Duodenal mucosa (tissue), 2 donors: ENCODE measurements at regions not wholly inside any gene's neighbourhood (a gene's known extent, or its start where the extent isn't known, plus 50 kb on each side); places are given as distances from the start of the nearest gene placed in this dataset.

Source experiments
- H3K27ac ChIP-seq: one replicate; pipeline ENCODE4 v1.7.0; 2013; ENCODE audit warnings: low read depth, low read length
- H3K27me3 ChIP-seq, 2 donors: one replicate each; pipeline ENCODE4 v1.7.0; 2013; ENCODE audit warnings: low read length in 2 of 2, control low read depth in 1 of 2; ENCODE audit not compliant: insufficient read depth in 2 of 2, control insufficient read depth in 1 of 2
- H3K36me3 ChIP-seq, 2 donors: one replicate each; pipeline ENCODE4 v1.7.0; 2013; ENCODE audit warnings: low read length in 2 of 2, control low read depth in 1 of 2; ENCODE audit not compliant: insufficient read depth in 2 of 2, control insufficient read depth in 1 of 2
- H3K4me1 ChIP-seq, 2 donors: one replicate each; pipeline ENCODE4 v1.7.0; 2013; ENCODE audit warnings: low read length in 2 of 2, control low read depth in 1 of 2; ENCODE audit not compliant: insufficient read depth in 2 of 2, control insufficient read depth in 1 of 2
- H3K4me3 ChIP-seq, 2 donors: one replicate each; pipeline ENCODE4 v1.7.0; 2013; ENCODE audit warnings: low read length in 2 of 2, low read depth in 1 of 2
- H3K9ac ChIP-seq, 2 donors: one replicate each; pipeline ENCODE4 v1.7.0; 2013; ENCODE audit warnings: low read length in 2 of 2, low read depth in 1 of 2
- H3K9me3 ChIP-seq, 2 donors: one replicate each; pipeline ENCODE4 v1.7.0; 2013; ENCODE audit warnings: low read length in 2 of 2, control low read depth in 1 of 2; ENCODE audit not compliant: control insufficient read depth in 1 of 2

DNA sequence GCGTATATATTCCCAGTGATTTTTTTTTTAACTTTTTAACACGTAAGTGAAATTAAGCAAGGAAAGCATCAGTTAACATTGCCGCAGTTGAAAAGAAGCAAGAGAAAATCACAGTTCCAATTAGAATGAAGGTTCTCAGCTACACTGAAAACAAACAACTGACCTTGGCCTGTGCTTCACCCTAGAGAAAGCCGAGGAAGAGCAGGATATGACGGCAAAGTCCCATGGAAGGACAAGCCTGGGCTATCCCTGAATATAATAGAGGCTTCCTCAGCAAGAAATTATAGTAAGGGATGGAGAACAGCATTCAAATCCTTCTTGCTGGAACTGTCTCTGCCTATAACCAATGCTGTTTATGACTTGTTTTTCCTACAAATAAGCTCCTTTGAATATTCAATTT lies 83.0 kb upstream of the INHBA start:
- no peaks in the 10 kb centered on the region for H3K4me1 ChIP-seq
- H3K27me3 ChIP-seq: no peaks in the 10 kb centered on the region
- no peaks in the 10 kb centered on the region for H3K9me3 ChIP-seq
- no peak overlapping the region for H3K27ac ChIP-seq
- H3K9ac ChIP-seq: no peak overlapping the region
- no peaks in the 10 kb centered on the region for H3K36me3 ChIP-seq
- H3K4me3 ChIP-seq: no peak overlapping the region

DNA sequence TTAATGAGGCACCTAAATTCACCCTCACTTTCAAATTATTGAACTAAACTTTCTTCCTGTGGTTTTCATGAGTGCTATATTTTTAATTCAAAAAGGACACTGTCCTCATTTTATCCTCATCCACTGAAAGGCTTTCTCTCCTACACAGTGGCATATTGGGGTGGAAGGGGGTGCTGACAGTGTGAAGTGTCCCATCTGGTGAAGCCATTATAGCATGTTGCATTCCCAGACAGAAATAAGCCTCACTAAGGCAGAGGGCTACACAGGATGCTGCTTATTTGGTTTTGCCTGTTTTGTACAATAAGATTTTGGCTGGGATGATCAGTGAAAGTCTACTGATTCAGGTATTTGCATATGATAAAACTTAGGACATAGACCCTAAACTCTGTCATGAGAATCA lies 82.4 kb upstream of the INHBA start:
- Histone ChIP-seq H3K4me3 (no peak overlapping the region), H3K27ac (no peak overlapping the region), H3K9me3 (no peaks in the 10 kb centered on the region), H3K4me1 (no peaks in the 10 kb centered on the region), H3K36me3 (no peaks in the 10 kb centered on the region), H3K27me3 (no peaks in the 10 kb centered on the region), H3K9ac (no peak overlapping the region)

- H3K4me1 ChIP-seq: no peaks in the 10 kb centered on the region
- H3K4me3 ChIP-seq: no peak overlapping the region
- no peaks in the 10 kb centered on the region for H3K9me3 ChIP-seq
- no peaks in the 10 kb centered on the region for H3K36me3 ChIP-seq
- no peaks in the 10 kb centered on the region for H3K27me3 ChIP-seq
- H3K9ac ChIP-seq: no peak overlapping the region
- H3K27ac ChIP-seq: no peak overlapping the region
Observed at GRCh38 chr7:41779918-41780317, 77.0 kb upstream of the INHBA start.

- Histone ChIP-seq H3K27me3 (no peaks in the 10 kb centered on the region), H3K36me3 (no peaks in the 10 kb centered on the region), H3K4me3 (no peak overlapping the region), H3K9ac (no peak overlapping the region), H3K4me1 (no peaks in the 10 kb centered on the region), H3K9me3 (no peaks in the 10 kb centered on the region), H3K27ac (no peak overlapping the region)
Observed at GRCh38 chr7:41777894-41778596, 75.2 kb upstream of the INHBA start.

DNA sequence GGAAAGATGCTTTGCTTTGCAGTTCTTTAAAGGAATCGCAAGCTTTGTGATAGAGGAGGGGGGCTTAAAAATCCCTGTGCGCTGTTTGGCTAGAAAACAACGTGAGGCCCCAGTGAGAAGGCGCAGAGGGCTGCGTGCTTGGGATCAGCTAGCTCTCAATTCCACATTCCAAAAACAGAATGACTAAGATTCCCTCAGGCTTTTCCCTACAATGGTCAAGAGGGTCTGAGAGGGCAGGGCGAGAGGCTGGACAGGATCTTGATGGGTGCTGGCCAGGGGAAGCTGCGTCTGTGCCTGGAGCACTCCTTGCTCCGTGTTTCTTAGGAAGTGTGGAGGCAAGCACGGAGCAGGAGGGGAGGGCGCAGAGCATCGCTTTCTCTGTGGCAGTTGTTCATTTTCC lies 72.1 kb upstream of the INHBA start:
- Histone ChIP-seq H3K4me1 (no peaks in the 10 kb centered on the region), H3K9me3 (no peaks in the 10 kb centered on the region), H3K27me3 (no peaks in the 10 kb centered on the region), H3K4me3 (no peak overlapping the region), H3K27ac (no peak overlapping the region), H3K9ac (no peak overlapping the region), H3K36me3 (no peaks in the 10 kb centered on the region)

DNA sequence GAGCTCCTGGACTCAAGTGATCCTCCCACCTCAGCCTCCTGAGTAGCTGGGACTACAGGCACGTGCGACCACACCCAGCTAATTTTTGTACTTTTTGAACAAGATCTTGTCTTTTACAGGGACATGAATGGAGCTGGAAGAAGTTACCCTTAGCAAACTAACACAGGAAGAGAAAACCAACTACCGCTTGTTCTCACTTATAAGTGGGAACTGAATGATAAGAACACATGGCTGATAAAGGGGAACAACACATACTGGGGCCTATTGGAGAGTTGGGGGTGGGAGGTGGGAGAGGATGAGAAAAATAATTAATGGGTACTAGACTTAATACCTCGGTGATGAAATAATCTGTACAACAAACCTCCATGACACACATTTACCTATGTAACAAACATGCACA lies 70.9 kb upstream of the INHBA start:
- no peak overlapping the region for H3K9ac ChIP-seq

DNA sequence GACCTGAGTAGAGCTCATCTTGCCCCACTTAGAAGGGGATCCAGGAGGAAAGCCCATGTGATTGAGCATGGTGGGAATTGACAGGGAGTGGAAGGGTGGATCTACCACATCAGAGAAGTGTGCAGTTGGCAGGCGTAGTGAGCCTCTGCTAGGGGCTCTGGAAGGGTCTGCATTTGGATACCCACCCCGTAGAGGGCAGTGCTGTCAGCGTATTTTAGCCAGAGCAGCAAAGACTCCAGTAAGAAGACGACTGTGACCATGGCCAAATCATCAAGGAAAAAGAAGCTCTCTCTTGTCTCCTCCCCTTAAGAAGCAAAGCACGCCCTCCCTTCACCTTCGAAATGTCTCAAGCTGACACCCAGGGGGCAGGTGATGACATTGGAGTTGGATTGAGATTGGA lies 68.8 kb upstream of the INHBA start:
- no peaks in the 10 kb centered on the region for H3K4me1 ChIP-seq
- no peaks in the 10 kb centered on the region for H3K27me3 ChIP-seq
- H3K4me3 ChIP-seq: no peak overlapping the region
- H3K9me3 ChIP-seq: no peaks in the 10 kb centered on the region
- H3K36me3 ChIP-seq: no peaks in the 10 kb centered on the region
- no peak overlapping the region for H3K9ac ChIP-seq
- H3K27ac ChIP-seq: no peak overlapping the region

More for the DNA sequence above, 70.9 kb upstream of the INHBA start:
- no peaks in the 10 kb centered on the region for H3K27me3 ChIP-seq
- H3K9me3 ChIP-seq: no peaks in the 10 kb centered on the region
- no peaks in the 10 kb centered on the region for H3K36me3 ChIP-seq
- no peaks in the 10 kb centered on the region for H3K4me1 ChIP-seq
- no peak overlapping the region for H3K4me3 ChIP-seq
- H3K27ac ChIP-seq: no peak overlapping the region

DNA sequence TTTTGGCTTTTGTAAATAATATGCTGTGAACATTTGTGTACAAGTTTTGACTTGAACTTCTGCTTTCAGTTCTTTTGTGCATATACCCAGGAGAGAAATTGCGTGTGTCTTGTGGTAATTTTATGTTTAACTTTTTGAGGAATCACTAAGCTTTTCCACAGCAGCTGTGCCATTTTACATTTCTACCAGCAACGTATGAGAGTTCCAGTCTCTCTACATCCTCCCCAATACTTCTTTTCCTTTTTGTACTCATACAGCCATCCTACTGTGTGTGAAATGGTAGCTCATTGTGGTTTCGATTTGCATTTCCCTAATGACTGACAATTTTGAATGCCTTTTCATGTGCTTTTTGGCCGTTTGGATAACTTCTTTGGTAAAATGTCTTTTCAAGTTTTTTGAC lies 66.3 kb upstream of the INHBA start:
- Histone ChIP-seq H3K9ac (no peak overlapping the region), H3K27ac (no peak overlapping the region), H3K27me3 (no peaks in the 10 kb centered on the region), H3K36me3 (no peaks in the 10 kb centered on the region), H3K4me3 (no peak overlapping the region), H3K9me3 (no peaks in the 10 kb centered on the region), H3K4me1 (no peaks in the 10 kb centered on the region)

GRCh38 chr7:41763626-41764025 lies 60.7 kb upstream of the INHBA start:
- Histone ChIP-seq H3K9me3 (no peaks in the 10 kb centered on the region), H3K4me3 (no peak overlapping the region), H3K36me3 (no peaks in the 10 kb centered on the region), H3K9ac (no peak overlapping the region), H3K4me1 (no peaks in the 10 kb centered on the region), H3K27ac (no peak overlapping the region), H3K27me3 (no peaks in the 10 kb centered on the region)

- Histone ChIP-seq H3K27me3 (no peaks in the 10 kb centered on the region), H3K4me3 (no peak overlapping the region), H3K9me3 (no peaks in the 10 kb centered on the region), H3K36me3 (no peaks in the 10 kb centered on the region), H3K9ac (no peak overlapping the region), H3K4me1 (no peaks in the 10 kb centered on the region), H3K27ac (no peak overlapping the region)
Observed at GRCh38 chr7:41762641-41763040, 59.8 kb upstream of the INHBA start.

GRCh38 chr7:41760293-41760692 lies 57.4 kb upstream of the INHBA start:
- no peaks in the 10 kb centered on the region for H3K4me1 ChIP-seq
- H3K9ac ChIP-seq: no peak overlapping the region
- no peaks in the 10 kb centered on the region for H3K27me3 ChIP-seq
- no peak overlapping the region for H3K27ac ChIP-seq
- H3K9me3 ChIP-seq: peaks cover 4 to 5% of the 10 kb centered on the region in 2 donors
- H3K36me3 ChIP-seq: no peaks in the 10 kb centered on the region
- H3K4me3 ChIP-seq: no peak overlapping the region
